ENCODE measurements at regions not wholly inside any gene's neighbourhood (a gene's known extent, or its start where the extent isn't known, plus 50 kb on each side); places are given as distances from the start of the nearest gene placed in this dataset.
A peak's percentile ranks its signal among the peaks of the same experiment; 100 is the strongest.

DNA sequence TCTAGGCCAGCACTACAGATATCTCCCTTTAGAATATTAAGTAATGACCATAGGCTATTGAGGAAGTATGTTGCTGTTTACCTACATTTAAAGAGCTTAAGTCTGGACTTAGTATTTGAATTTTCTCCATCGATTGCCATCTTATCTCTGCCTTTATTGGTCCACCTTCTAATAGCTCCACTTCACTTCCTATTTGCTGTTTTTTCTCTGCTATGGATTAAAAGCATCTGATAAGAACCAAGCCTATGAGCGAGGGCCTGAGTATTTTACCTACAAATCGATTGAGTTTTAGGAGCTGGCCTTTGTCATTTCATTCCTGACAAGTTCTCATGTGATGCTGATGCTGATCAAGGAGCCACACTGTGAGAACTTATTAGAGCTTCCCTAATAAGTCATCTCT is 52.6 kb upstream of the AKAP13 start:
- Histone ChIP-seq H3K27me3 (ENCODE audit: control insufficient read depth, insufficient read depth) (no peaks in the 10 kb centered on the region), H3K9me3 (ENCODE audit: control insufficient read depth, low read length) (no peaks in the 10 kb centered on the region), H3K27ac (ENCODE audit: low read length) (no peak overlapping the region), H3K4me3 (ENCODE audit: low read length) (no peak overlapping the region), H3K4me1 (ENCODE audit: control insufficient read depth, insufficient read depth, low read length) (peaks cover 9% of the 10 kb centered on the region)
- ATAC-seq (no peak), DNase-seq (no peak)
- 86% methylated on average over 3 of the region's 3 CpGs for WGBS
- intact Hi-C loops (cut with DNase I), result no loop called here

DNA sequence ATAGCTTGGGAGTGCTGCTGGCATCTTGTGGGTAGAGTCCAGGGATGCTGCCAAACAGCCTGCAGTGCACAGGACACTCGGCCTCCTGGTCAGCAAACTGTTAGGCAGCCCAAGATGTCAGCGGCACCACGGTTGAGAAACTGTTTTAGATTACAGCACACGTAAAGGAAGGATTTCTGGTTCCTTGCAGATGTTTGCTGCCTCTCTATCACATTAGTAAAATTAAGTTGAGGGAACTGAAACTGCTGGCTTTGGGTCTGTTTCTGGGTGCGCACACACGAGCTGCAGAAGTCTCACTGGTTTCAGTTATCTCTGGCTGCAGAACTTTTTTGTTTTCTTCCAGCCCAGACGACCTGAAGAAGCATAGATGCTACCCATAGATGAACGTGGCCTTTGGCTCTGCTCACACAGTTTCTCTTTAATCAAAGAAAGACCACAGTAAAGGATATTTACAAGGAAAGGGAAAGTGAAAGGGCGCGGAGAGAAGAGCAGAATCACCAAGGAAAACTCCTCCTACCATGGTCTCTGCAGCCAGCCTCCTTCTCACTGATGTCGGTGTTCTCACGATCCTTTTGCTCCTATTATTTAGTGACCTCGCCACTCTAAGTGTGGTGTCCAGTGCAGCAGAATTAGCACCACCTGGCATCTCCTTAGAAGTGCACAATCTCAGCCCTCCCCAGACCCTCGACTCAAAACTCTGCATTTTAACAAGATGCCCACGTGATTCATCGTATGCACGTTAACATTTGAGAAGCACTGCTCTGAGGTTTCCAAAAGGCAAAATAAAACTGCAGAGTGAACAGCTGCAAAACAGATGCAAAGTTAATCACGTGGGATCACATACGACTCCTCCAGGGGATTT is 50.6 kb upstream of the AKAP13 start:
- 25% methylated on average over 19 of the region's 19 CpGs for WGBS
- no peaks in the 10 kb centered on the region for H3K9me3 ChIP-seq (ENCODE audit: control insufficient read depth, low read length)
- no peaks in the 10 kb centered on the region for H3K27me3 ChIP-seq (ENCODE audit: control insufficient read depth, insufficient read depth)
- peak in 1 of 3 donors; percentile 68 for DNase-seq
- H3K27ac ChIP-seq (ENCODE audit: low read length), result peak overlapping the region; percentile 79
- peaks cover 9% of the 10 kb centered on the region for H3K4me1 ChIP-seq (ENCODE audit: control insufficient read depth, insufficient read depth, low read length)
- ATAC-seq, result peak; percentile 34 to 57
- H3K4me3 ChIP-seq (ENCODE audit: low read length), result peak overlapping the region; percentile 64
- intact Hi-C loops (cut with DNase I), result loop anchor here in 2 of 4 donors (10.0 kb wide), 2 partner anchors 85 to 175 kb away; no protein-coding TSS in a partner anchor

Measured in right cardiac atrium (tissue), 5 donors.